ENCODE measurements at regions not wholly inside any gene's neighbourhood (a gene's known extent, or its start where the extent isn't known, plus 50 kb on each side); places are given as distances from the start of the nearest gene placed in this dataset.

- Histone ChIP-seq H3K4me3 (ENCODE audit: low read length) (no peak overlapping the region), H3K36me3 (ENCODE audit: control insufficient read depth, insufficient read depth, low read length) (no peaks in the 10 kb centered on the region), H3K4me1 (ENCODE audit: control insufficient read depth, insufficient read depth, low read length) (no peaks in the 10 kb centered on the region), H3K27me3 (ENCODE audit: control insufficient read depth, insufficient read depth, low read length) (no peaks in the 10 kb centered on the region), H3K9me3 (ENCODE audit: control insufficient read depth, insufficient read depth, low read length) (peaks cover 9% of the 10 kb centered on the region), H3K27ac (ENCODE audit: low read length) (no peak overlapping the region)
- Mint-ChIP-seq H3K27me3 (ENCODE audit: low read depth in 2 of 2) (no peaks in the 10 kb centered on the region), H3K36me3 (no peaks in the 10 kb centered on the region), H3K9me3 (peaks cover 5 to 7% of the 10 kb centered on the region in 2 donors), H3K4me1 (no peaks in the 10 kb centered on the region), H3K27ac (no peak overlapping the region), H3K4me3 (no peak overlapping the region)
- WGBS (ENCODE audit: insufficient coverage) = no CpG with 5 or more reads among the region's 1 CpG
- no peak for TF ChIP-seq CTCF (IDR thresholded peaks at IDR 0.05)
- no peak for DNase-seq
- intact Hi-C loops (cut with micrococcal nuclease) = no loop called here
- ATAC-seq = no peak
Observed at GRCh38 chr5:5626412-5626811, 203.9 kb downstream of the ICE1 start.

GRCh38 chr5:5625491-5625890 is 203.0 kb downstream of the ICE1 start:
- Mint-ChIP-seq H3K36me3 (no peaks in the 10 kb centered on the region), H3K27ac (no peak overlapping the region), H3K4me1 (no peaks in the 10 kb centered on the region), H3K9me3 (peaks cover 5 to 7% of the 10 kb centered on the region in 2 donors), H3K27me3 (ENCODE audit: low read depth in 2 of 2) (no peaks in the 10 kb centered on the region), H3K4me3 (no peak overlapping the region)
- no peaks in the 10 kb centered on the region for H3K4me1 ChIP-seq (ENCODE audit: control insufficient read depth, insufficient read depth, low read length)
- H3K9me3 ChIP-seq (ENCODE audit: control insufficient read depth, insufficient read depth, low read length) = peaks cover 9% of the 10 kb centered on the region
- H3K27ac ChIP-seq (ENCODE audit: low read length) = no peak overlapping the region
- no peaks in the 10 kb centered on the region for H3K27me3 ChIP-seq (ENCODE audit: control insufficient read depth, insufficient read depth, low read length)
- no peak for TF ChIP-seq CTCF (IDR thresholded peaks at IDR 0.05)
- DNase-seq (no peak), ATAC-seq (no peak)
- WGBS (ENCODE audit: insufficient coverage) = 58% methylated on average over 3 of the region's 3 CpGs
- no peaks in the 10 kb centered on the region for H3K36me3 ChIP-seq (ENCODE audit: control insufficient read depth, insufficient read depth, low read length)
- no peak overlapping the region for H3K4me3 ChIP-seq (ENCODE audit: low read length)
- intact Hi-C loops (cut with micrococcal nuclease) = no loop called here

GRCh38 chr5:5623397-5623796 is 200.9 kb downstream of the ICE1 start:
- WGBS (ENCODE audit: insufficient coverage) = 66% methylated on average over 2 of the region's 2 CpGs
- H3K27ac Mint-ChIP-seq = no peak overlapping the region
- no peak for ATAC-seq

More at GRCh38 chr5:5623397-5623796, 200.9 kb downstream of the ICE1 start:
- H3K9me3 ChIP-seq (ENCODE audit: control insufficient read depth, insufficient read depth, low read length) = peaks cover 9% of the 10 kb centered on the region
- no peaks in the 10 kb centered on the region for H3K36me3 ChIP-seq (ENCODE audit: control insufficient read depth, insufficient read depth, low read length)
- intact Hi-C loops (cut with micrococcal nuclease) = no loop called here
- H3K4me3 Mint-ChIP-seq = no peak overlapping the region
- H3K9me3 Mint-ChIP-seq = peaks cover 5 to 7% of the 10 kb centered on the region in 2 donors
- no peaks in the 10 kb centered on the region for H3K27me3 Mint-ChIP-seq (ENCODE audit: low read depth in 2 of 2)
- H3K4me3 ChIP-seq (ENCODE audit: low read length) = no peak overlapping the region
- DNase-seq = no peak
- no peak overlapping the region for H3K27ac ChIP-seq (ENCODE audit: low read length)
- no peaks in the 10 kb centered on the region for H3K27me3 ChIP-seq (ENCODE audit: control insufficient read depth, insufficient read depth, low read length)
- no peaks in the 10 kb centered on the region for H3K36me3 Mint-ChIP-seq
- no peak for TF ChIP-seq CTCF (IDR thresholded peaks at IDR 0.05)
- no peaks in the 10 kb centered on the region for H3K4me1 ChIP-seq (ENCODE audit: control insufficient read depth, insufficient read depth, low read length)
- H3K4me1 Mint-ChIP-seq = no peaks in the 10 kb centered on the region
